ENCODE measurements at regions not wholly inside any gene's neighbourhood (a gene's known extent, or its start where the extent isn't known, plus 50 kb on each side); places are given as distances from the start of the nearest gene placed in this dataset.

DNA sequence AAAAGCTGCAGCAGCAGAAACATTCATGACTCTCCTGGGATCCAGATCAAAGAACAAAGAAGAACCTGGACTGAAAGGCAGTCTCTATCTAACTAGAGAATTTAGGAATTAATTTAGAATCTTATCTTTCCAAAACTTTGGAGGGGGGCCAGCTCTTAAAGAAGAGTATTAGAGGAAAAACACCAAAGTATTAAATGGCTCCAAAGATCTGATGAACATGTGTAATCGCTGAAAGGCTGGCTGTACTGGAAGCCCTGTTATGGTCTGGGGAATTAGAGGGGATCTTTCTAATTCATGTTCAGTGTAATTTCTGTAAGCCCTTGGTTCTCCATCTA is 316.8 kb downstream of the CWC27 start:
- DNase-seq (ENCODE audit: extremely low spot score in 2 of 2), result no peak
- Histone ChIP-seq H3K36me3 (no peaks in the 10 kb centered on the region), H3K9me3 (no peaks in the 10 kb centered on the region), H3K4me1 (no peaks in the 10 kb centered on the region), H3K27ac (no peak overlapping the region), H3K4me3 (no peak overlapping the region), H3K27me3 (no peaks in the 10 kb centered on the region)
- intact Hi-C loops (cut with DNase I), result no loop called here
- TF ChIP-seq POLR2A (IDR thresholded peaks at IDR 0.05) (no peak), POLR2AphosphoS5 (IDR thresholded peaks at IDR 0.05; ENCODE audit: insufficient read depth in 1 of 2, low read depth in 1 of 2) (no peak)
- TF ChIP-seq, protein P1, sequence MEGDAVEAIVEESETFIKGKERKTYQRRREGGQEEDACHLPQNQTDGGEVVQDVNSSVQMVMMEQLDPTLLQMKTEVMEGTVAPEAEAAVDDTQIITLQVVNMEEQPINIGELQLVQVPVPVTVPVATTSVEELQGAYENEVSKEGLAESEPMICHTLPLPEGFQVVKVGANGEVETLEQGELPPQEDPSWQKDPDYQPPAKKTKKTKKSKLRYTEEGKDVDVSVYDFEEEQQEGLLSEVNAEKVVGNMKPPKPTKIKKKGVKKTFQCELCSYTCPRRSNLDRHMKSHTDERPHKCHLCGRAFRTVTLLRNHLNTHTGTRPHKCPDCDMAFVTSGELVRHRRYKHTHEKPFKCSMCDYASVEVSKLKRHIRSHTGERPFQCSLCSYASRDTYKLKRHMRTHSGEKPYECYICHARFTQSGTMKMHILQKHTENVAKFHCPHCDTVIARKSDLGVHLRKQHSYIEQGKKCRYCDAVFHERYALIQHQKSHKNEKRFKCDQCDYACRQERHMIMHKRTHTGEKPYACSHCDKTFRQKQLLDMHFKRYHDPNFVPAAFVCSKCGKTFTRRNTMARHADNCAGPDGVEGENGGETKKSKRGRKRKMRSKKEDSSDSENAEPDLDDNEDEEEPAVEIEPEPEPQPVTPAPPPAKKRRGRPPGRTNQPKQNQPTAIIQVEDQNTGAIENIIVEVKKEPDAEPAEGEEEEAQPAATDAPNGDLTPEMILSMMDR (IDR thresholded peaks at IDR 0.05), result no peak

DNA sequence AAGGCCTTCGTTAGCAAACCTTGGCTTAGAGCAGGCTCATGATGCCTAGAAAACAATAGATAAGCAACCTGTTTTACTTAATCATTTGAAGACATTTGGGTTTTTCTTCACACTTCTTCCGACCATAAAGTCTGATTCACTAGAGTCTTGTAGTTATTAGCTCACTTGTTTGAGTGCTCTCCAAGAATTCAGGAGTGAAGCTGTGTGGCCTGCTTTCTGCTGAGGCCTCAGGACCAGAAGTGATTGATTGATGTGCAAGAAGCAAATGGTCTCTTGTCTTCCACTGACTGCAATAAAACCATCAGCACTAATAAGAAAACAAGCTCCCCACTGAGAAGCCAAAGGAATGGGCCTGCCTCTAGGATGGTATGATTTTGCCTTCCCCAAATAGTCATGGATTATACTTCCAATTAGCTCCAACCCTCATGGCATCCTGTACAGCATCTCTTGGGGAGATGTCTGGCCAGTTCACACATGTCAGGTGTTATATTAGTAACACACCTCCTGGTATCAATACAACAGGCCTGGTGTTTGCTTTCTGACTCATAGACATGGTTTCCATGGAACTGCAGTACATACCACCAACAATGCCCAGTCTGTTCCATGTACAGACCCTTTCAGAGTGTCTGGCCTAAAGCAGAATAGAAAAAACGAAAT is 317.6 kb downstream of the CWC27 start:
- no peak overlapping the region for H3K27ac ChIP-seq
- H3K36me3 ChIP-seq, result no peaks in the 10 kb centered on the region
- intact Hi-C loops (cut with DNase I), result no loop called here
- TF ChIP-seq POLR2A (IDR thresholded peaks at IDR 0.05) (no peak), POLR2AphosphoS5 (IDR thresholded peaks at IDR 0.05; ENCODE audit: insufficient read depth in 1 of 2, low read depth in 1 of 2) (no peak)
- TF ChIP-seq, protein P1 (IDR thresholded peaks at IDR 0.05), result no peak
- H3K27me3 ChIP-seq, result no peaks in the 10 kb centered on the region
- no peaks in the 10 kb centered on the region for H3K4me1 ChIP-seq
- no peak for DNase-seq (ENCODE audit: extremely low spot score in 2 of 2)
- H3K9me3 ChIP-seq, result no peaks in the 10 kb centered on the region
- H3K4me3 ChIP-seq, result no peak overlapping the region

DNA sequence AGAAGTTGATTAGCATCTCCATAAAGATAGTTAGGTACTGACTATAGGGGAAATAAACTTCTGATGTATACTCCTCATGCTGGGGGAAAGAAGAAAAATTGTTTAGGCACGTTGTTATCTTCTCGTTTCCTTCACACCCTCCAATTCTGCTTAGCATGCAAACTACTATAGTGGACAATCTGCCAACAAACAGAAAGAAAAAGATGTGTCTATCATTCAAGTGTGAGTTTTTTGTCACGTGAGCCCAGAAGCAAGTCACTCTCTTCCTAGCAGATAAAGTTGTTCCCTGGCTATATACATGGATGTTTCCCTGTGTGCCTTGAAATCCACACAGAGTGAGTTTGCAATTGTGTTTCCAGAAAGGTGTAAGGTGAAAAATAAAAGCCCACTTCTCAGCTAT is 318.4 kb downstream of the CWC27 start:
- no peaks in the 10 kb centered on the region for H3K36me3 ChIP-seq
- no peak for DNase-seq (ENCODE audit: extremely low spot score in 2 of 2)
- no peaks in the 10 kb centered on the region for H3K4me1 ChIP-seq
- intact Hi-C loops (cut with DNase I), result no loop called here
- TF ChIP-seq POLR2A (IDR thresholded peaks at IDR 0.05) (no peak), POLR2AphosphoS5 (IDR thresholded peaks at IDR 0.05; ENCODE audit: insufficient read depth in 1 of 2, low read depth in 1 of 2) (no peak)
- TF ChIP-seq, protein P1 (IDR thresholded peaks at IDR 0.05), result no peak
- H3K9me3 ChIP-seq, result no peaks in the 10 kb centered on the region
- no peaks in the 10 kb centered on the region for H3K27me3 ChIP-seq
- H3K4me3 ChIP-seq, result no peak overlapping the region
- H3K27ac ChIP-seq, result no peak overlapping the region

DNA sequence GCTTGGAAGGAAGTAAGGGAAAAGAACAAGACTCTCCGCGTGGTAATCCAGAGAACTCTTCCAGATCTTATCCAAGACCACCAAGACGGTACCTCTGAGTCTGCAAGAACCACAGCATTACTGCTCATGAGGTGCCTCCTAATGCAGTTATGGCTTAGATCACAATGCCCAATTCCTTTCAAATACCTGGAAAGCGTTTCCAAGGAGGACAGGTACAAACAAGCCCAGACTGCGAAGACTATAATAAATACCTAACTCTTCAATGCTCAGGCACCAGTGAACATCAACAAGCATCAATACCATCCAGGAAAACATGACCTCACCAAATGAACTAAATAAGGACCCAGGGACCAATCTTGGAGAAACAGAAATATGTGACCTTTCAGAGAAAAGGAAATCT is 325.5 kb downstream of the CWC27 start:
- intact Hi-C loops (cut with DNase I), result no loop called here
- Histone ChIP-seq H3K9me3 (no peaks in the 10 kb centered on the region), H3K4me1 (no peaks in the 10 kb centered on the region), H3K27ac (no peak overlapping the region), H3K4me3 (no peak overlapping the region), H3K27me3 (no peaks in the 10 kb centered on the region), H3K36me3 (no peaks in the 10 kb centered on the region)
- TF ChIP-seq POLR2AphosphoS5 (IDR thresholded peaks at IDR 0.05; ENCODE audit: insufficient read depth in 1 of 2, low read depth in 1 of 2), result no peak
- TF ChIP-seq POLR2A (IDR thresholded peaks at IDR 0.05), result no peak
- no peak for DNase-seq (ENCODE audit: extremely low spot score in 2 of 2)

DNA sequence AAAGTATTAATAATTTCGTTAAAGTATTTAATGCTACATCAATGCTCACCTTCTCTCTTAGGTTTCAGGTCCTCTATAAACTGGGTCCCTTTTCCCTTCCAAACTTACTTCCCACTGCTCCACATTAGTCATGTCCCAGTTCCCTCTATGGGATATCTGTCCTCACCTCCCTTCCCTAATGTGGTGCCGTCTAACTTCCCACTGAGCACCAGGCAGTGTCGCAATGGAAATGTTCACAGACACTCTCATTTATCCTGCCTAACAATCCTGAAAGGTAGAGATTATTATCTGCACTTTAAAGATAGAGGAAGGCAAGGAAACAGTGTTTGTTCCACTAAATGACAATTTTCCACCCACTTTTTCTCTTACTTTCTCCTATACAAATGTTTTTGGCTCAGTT is 329.7 kb downstream of the CWC27 start:
- no peak overlapping the region for H3K4me3 ChIP-seq
- no peak overlapping the region for H3K27ac ChIP-seq
- H3K27me3 ChIP-seq, result no peaks in the 10 kb centered on the region
- intact Hi-C loops (cut with DNase I), result no loop called here
- TF ChIP-seq POLR2A (IDR thresholded peaks at IDR 0.05), result no peak
- no peak for TF ChIP-seq POLR2AphosphoS5 (IDR thresholded peaks at IDR 0.05; ENCODE audit: insufficient read depth in 1 of 2, low read depth in 1 of 2)
- TF ChIP-seq, protein P1 (IDR thresholded peaks at IDR 0.05), result no peak
- no peak for DNase-seq (ENCODE audit: extremely low spot score in 2 of 2)
- H3K36me3 ChIP-seq, result no peaks in the 10 kb centered on the region
- no peaks in the 10 kb centered on the region for H3K4me1 ChIP-seq
- no peaks in the 10 kb centered on the region for H3K9me3 ChIP-seq
